Osteoblast (primary cell): ENCODE measurements at regions not wholly inside any gene's neighbourhood (a gene's known extent, or its start where the extent isn't known, plus 50 kb on each side); places are given as distances from the start of the nearest gene placed in this dataset.
A peak's percentile ranks its signal among the peaks of the same experiment; 100 is the strongest.

Source experiments
- DNase-seq: peaks from one replicate; pipeline ENCODE4 v3.0.0; 2011; ENCODE audit warnings: low spot score, mixed read lengths; ENCODE audit not compliant: insufficient read length; ENCODE audit errors: missing footprints
- H2AFZ ChIP-seq: 2 replicates; pipeline ENCODE4 v1.6.0; 2011; ENCODE audit warnings: mild to moderate bottlenecking, low read length
- H3K27ac ChIP-seq: 2 replicates; pipeline ENCODE4 v1.5.1; 2011; ENCODE audit warnings: mild to moderate bottlenecking, low read depth, low read length, moderate library complexity
- H3K27me3 ChIP-seq: 2 replicates; pipeline ENCODE4 v1.6.0; 2012; ENCODE audit warnings: mild to moderate bottlenecking, control low read depth, inconsistent platforms, low read length, moderate library complexity; ENCODE audit not compliant: insufficient read depth
- H3K36me3 ChIP-seq: 2 replicates; pipeline ENCODE4 v1.5.1; 2011; ENCODE audit warnings: mild to moderate bottlenecking, low read length, control low read depth, moderate library complexity; ENCODE audit not compliant: insufficient read depth
- H3K4me1 ChIP-seq: 2 replicates; pipeline ENCODE4 v1.5.1; 2011; ENCODE audit warnings: mild to moderate bottlenecking, low read length, control low read depth, moderate library complexity; ENCODE audit not compliant: insufficient read depth
- H3K4me2 ChIP-seq: 2 replicates; pipeline ENCODE4 v1.6.0; 2011; ENCODE audit warnings: mild to moderate bottlenecking, low read length; ENCODE audit not compliant: insufficient read depth
- H3K4me3 ChIP-seq: fragments of 200-600 bp; sonication (generic); 3 replicates; pipeline ENCODE4 v1.5.1; 2012; ENCODE audit warnings: mild to moderate bottlenecking, low read length, inconsistent platforms; ENCODE audit not compliant: insufficient read depth
- H3K79me2 ChIP-seq: 2 replicates; pipeline ENCODE4 v1.6.0; 2012; ENCODE audit warnings: mild to moderate bottlenecking, low read length, control low read depth, inconsistent platforms; ENCODE audit not compliant: insufficient read depth
- H3K9me3 ChIP-seq: 2 replicates; pipeline ENCODE4 v1.5.1; 2011; ENCODE audit warnings: low read depth, low read length, control low read depth
- H4K20me1 ChIP-seq: 2 replicates; pipeline ENCODE4 v1.6.0; 2012; ENCODE audit warnings: mild to moderate bottlenecking, low read length, control low read depth; ENCODE audit not compliant: insufficient read depth
- TF ChIP-seq, protein P1 (sequence below): IDR thresholded peaks from 2 replicates; pipeline ENCODE4 v1.5.1; 2011; ENCODE audit warnings: mild to moderate bottlenecking, low read depth, low read length, moderate library complexity; ENCODE audit errors: extremely low read depth

DNA sequence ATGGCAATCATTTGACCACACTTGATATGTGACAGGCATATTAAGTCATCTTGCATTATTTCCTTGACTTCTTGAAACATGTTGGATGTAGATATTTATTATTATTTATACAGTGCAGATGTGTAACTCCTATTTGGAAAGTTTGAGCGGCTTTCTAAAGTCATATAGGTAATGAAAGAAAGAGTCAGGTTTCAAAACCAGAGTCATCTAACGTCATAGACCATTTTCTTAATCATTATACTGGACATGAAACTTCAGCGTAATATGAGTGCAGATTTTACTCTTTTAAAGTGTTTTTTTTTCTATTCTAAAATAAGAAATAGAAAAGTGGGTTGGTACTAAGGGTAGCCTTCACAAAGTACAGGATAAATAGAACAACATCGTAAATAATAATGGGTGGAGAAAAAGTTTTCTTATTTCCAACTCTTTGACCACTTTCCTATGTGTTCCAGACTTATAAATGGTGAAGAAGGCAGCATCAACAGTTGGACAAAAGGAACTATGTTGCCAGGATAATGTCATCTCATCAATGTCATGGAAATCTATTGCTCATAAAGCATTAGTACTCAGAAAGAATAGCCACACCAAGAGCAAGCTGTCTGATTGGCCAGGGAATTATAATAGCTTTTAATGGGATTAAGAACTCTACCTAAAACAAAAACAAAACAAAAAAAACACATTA lies 108.0 kb upstream of the PCDH18 start:
- no peak for DNase-seq
- Histone ChIP-seq H3K36me3 (no peaks in the 10 kb centered on the region), H3K27ac (no peak overlapping the region), H4K20me1 (no peaks in the 10 kb centered on the region), H3K9me3 (no peaks in the 10 kb centered on the region), H3K27me3 (no peaks in the 10 kb centered on the region), H3K79me2 (no peaks in the 10 kb centered on the region), H3K4me2 (no peak overlapping the region), H2AFZ (no peak overlapping the region), H3K4me3 (no peak overlapping the region), H3K4me1 (peaks cover 16% of the 10 kb centered on the region)
- TF ChIP-seq, protein P1, sequence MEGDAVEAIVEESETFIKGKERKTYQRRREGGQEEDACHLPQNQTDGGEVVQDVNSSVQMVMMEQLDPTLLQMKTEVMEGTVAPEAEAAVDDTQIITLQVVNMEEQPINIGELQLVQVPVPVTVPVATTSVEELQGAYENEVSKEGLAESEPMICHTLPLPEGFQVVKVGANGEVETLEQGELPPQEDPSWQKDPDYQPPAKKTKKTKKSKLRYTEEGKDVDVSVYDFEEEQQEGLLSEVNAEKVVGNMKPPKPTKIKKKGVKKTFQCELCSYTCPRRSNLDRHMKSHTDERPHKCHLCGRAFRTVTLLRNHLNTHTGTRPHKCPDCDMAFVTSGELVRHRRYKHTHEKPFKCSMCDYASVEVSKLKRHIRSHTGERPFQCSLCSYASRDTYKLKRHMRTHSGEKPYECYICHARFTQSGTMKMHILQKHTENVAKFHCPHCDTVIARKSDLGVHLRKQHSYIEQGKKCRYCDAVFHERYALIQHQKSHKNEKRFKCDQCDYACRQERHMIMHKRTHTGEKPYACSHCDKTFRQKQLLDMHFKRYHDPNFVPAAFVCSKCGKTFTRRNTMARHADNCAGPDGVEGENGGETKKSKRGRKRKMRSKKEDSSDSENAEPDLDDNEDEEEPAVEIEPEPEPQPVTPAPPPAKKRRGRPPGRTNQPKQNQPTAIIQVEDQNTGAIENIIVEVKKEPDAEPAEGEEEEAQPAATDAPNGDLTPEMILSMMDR: no peak

DNA sequence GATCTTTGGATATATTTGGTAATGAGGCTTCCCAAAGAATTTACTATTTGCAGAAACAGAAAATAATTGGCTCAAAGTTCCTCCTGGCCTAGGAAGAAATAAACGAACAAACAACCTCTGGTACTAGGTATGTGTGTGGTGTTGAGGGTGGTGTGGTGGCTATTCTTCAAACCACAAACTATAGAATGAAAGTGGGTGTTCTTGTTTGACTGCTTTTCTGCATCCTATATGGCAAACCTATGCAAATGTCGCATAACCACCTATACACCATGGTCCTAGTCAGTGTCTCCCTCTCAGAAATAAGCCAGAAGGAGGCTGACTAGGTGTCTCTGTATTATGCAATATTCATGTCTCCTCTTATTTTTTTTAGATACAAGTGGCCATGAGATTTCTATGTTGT lies 106.6 kb upstream of the PCDH18 start:
- Histone ChIP-seq H3K9me3 (no peaks in the 10 kb centered on the region), H3K79me2 (no peaks in the 10 kb centered on the region), H3K4me1 (peaks cover 16% of the 10 kb centered on the region), H2AFZ (no peak overlapping the region), H3K4me2 (no peak overlapping the region), H3K4me3 (no peak overlapping the region), H3K36me3 (no peaks in the 10 kb centered on the region), H4K20me1 (no peaks in the 10 kb centered on the region), H3K27me3 (no peaks in the 10 kb centered on the region), H3K27ac (no peak overlapping the region)
- DNase-seq: no peak
- TF ChIP-seq, protein P1: no peak

DNA sequence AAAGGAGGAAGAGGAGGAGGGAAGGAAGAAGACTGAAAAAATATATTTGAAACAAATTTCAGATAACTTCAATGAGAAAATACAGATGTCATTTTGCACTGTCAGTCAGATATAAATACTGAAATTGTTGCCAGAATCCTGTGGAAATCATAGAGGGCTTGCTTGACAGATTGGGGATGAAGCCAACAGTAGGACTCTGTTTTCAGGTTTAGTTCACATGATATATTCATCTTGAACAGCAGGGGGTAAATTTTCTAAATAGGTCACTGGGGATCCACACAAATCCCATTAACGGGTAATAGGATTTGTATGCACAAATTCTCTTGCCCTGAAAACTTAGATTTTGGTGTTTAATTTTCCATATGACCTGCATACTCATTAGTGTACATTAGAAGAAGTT lies 103.3 kb upstream of the PCDH18 start:
- no peak overlapping the region for H3K27ac ChIP-seq
- no peaks in the 10 kb centered on the region for H3K36me3 ChIP-seq
- H3K4me3 ChIP-seq: no peak overlapping the region
- H3K27me3 ChIP-seq: no peaks in the 10 kb centered on the region
- TF ChIP-seq, protein P1: no peak
- H3K79me2 ChIP-seq: no peaks in the 10 kb centered on the region
- H3K9me3 ChIP-seq: no peaks in the 10 kb centered on the region
- no peak for DNase-seq
- H3K4me1 ChIP-seq: peaks cover 7% of the 10 kb centered on the region
- peak overlapping the region; percentile 58 for H2AFZ ChIP-seq
- no peaks in the 10 kb centered on the region for H4K20me1 ChIP-seq
- H3K4me2 ChIP-seq: peak overlapping the region; percentile 57

DNA sequence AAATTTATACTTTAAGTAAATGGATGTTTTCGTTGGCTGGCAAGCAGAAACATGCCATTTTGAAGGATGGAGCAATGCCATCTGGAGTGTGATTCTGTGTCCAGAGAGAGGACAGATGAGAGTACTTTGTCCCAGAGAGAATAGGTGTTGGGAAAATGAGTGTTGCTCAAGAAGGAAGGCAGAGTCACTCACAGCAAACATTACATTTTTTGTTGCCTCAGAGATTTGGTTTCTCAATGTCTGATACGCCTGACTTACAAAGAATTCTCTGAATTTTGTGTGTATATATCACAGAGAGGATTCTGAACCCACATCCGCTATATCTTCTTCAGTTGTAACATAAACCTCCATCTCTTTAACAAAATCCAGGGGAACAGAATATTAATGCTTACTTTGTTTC lies 102.8 kb upstream of the PCDH18 start:
- H3K9me3 ChIP-seq: no peaks in the 10 kb centered on the region
- peak overlapping the region; percentile 58 for H2AFZ ChIP-seq
- TF ChIP-seq, protein P1: no peak
- no peaks in the 10 kb centered on the region for H3K36me3 ChIP-seq
- no peak overlapping the region for H3K27ac ChIP-seq
- no peaks in the 10 kb centered on the region for H4K20me1 ChIP-seq
- H3K4me2 ChIP-seq: peak overlapping the region; percentile 57
- no peak overlapping the region for H3K4me3 ChIP-seq
- peaks cover 7% of the 10 kb centered on the region for H3K4me1 ChIP-seq
- no peaks in the 10 kb centered on the region for H3K79me2 ChIP-seq
- no peaks in the 10 kb centered on the region for H3K27me3 ChIP-seq
- DNase-seq: no peak
